WTC11 (cell line): ENCODE measurements at regions not wholly inside any gene's neighbourhood (a gene's known extent, or its start where the extent isn't known, plus 50 kb on each side); places are given as distances from the start of the nearest gene placed in this dataset.

Source experiments
- ATAC-seq: fragments of 200-7000 bp; cut with Tn5 transposase; 2 replicates; pipeline ENCODE4 v1.10.0; 2021; ENCODE audit warnings: mild to moderate bottlenecking, moderate library complexity
- CTCF ChIA-PET: fragments of 300-600 bp; sonication (Branson Sonifier 250); formaldehyde crosslinking; loops from one replicate; lab custom pipeline; 2021; ENCODE audit warnings: antibody characterized with exemption; lab: Charles Lee
- POLR2A ChIA-PET: fragments of 350-600 bp; sonication (Branson Sonifier 250); formaldehyde crosslinking; loops from one replicate; lab custom pipeline; 2021; ENCODE audit warnings: antibody characterized with exemption; lab: Charles Lee
- DNase-seq: peaks from one replicate; pipeline ENCODE4 v3.0.0; 2021; ENCODE audit warnings: low spot score
- H3K27ac Mint-ChIP-seq: 2 replicates; pipeline ENCODE4 v1.8.0; 2021; ENCODE audit warnings: mixed read lengths
- H3K27me3 Mint-ChIP-seq: 2 replicates; pipeline ENCODE4 v1.8.0; 2021; ENCODE audit warnings: low read depth, mild to moderate bottlenecking, moderate library complexity, mixed read lengths
- H3K36me3 Mint-ChIP-seq: 2 replicates; pipeline ENCODE4 v1.8.0; 2021; ENCODE audit warnings: mixed read lengths
- H3K4me1 Mint-ChIP-seq: 2 replicates; pipeline ENCODE4 v1.8.0; 2022; ENCODE audit warnings: mixed read lengths
- H3K4me3 Mint-ChIP-seq: 2 replicates; pipeline ENCODE4 v1.8.0; 2021; ENCODE audit warnings: mild to moderate bottlenecking, moderate library complexity, mixed read lengths
- H3K9me3 Mint-ChIP-seq: 2 replicates; pipeline ENCODE4 v1.8.0; 2021; ENCODE audit warnings: mixed read lengths
- AFF4 ChIP-seq: sonication (generic); formaldehyde crosslinking; IDR thresholded peaks from 2 replicates; pipeline ENCODE4 v1.8.1; 2023; ENCODE audit warnings: mild to moderate bottlenecking, missing genetic modification reagents, borderline replicate concordance
- CDX4 ChIP-seq: fragments of 250-450 bp; sonication (Bioruptor Pico); IDR thresholded peaks from 2 replicates; pipeline ENCODE4 v1.9.0; 2021; ENCODE audit warnings: moderate library complexity, mild to moderate bottlenecking, inconsistent platforms, borderline replicate concordance
- ELF4 ChIP-seq: sonication (generic); formaldehyde crosslinking; IDR thresholded peaks from 2 replicates; pipeline ENCODE4 v1.8.1; 2022; ENCODE audit warnings: low read depth, mild to moderate bottlenecking, moderate library complexity, missing genetic modification reagents
- ESRRA ChIP-seq: sonication (generic); formaldehyde crosslinking; IDR thresholded peaks from 2 replicates; pipeline ENCODE4 v1.8.1; 2022; ENCODE audit warnings: mild to moderate bottlenecking, missing genetic modification reagents, borderline replicate concordance
- FOXP4 ChIP-seq: sonication (generic); formaldehyde crosslinking; IDR thresholded peaks from 2 replicates; pipeline ENCODE4 v1.8.0; 2022; ENCODE audit warnings: mild to moderate bottlenecking, missing genetic modification reagents
- HMGA2 ChIP-seq: fragments of 250-450 bp; sonication (Bioruptor Pico); IDR thresholded peaks from 2 replicates; pipeline ENCODE4 v1.4.0; 2021; ENCODE audit warnings: mild to moderate bottlenecking, moderate library complexity
- HMGXB4 ChIP-seq: sonication (generic); formaldehyde crosslinking; IDR thresholded peaks from 2 replicates; pipeline ENCODE4 v1.8.1; 2023; ENCODE audit warnings: mild to moderate bottlenecking, moderate library complexity, missing genetic modification reagents
- JUN ChIP-seq: sonication (generic); formaldehyde crosslinking; IDR thresholded peaks from 2 replicates; pipeline ENCODE4 v1.8.0; 2023; ENCODE audit warnings: mild to moderate bottlenecking, missing genetic modification reagents
- MXD4 ChIP-seq: fragments of 250-450 bp; sonication (Bioruptor Pico); IDR thresholded peaks from 2 replicates; pipeline ENCODE4 v1.8.0; 2021; ENCODE audit warnings: mild to moderate bottlenecking, moderate library complexity, borderline replicate concordance
- NR1H2 ChIP-seq: sonication (generic); formaldehyde crosslinking; IDR thresholded peaks from 2 replicates; pipeline ENCODE4 v1.9.0; 2021; ENCODE audit warnings: mild to moderate bottlenecking, moderate library complexity, missing genetic modification reagents
- NR2C2 ChIP-seq: sonication (generic); formaldehyde crosslinking; IDR thresholded peaks from 2 replicates; pipeline ENCODE4 v1.8.0; 2022; ENCODE audit warnings: mild to moderate bottlenecking, missing genetic modification reagents
- PREB ChIP-seq: sonication (generic); formaldehyde crosslinking; IDR thresholded peaks from 2 replicates; pipeline ENCODE4 v1.8.1; 2022; ENCODE audit warnings: mild to moderate bottlenecking, missing genetic modification reagents, moderate library complexity, borderline replicate concordance
- TEAD4 ChIP-seq: sonication (generic); formaldehyde crosslinking; IDR thresholded peaks from 2 replicates; pipeline ENCODE4 v1.8.0; 2022; ENCODE audit warnings: mild to moderate bottlenecking, missing genetic modification reagents
- USF1 ChIP-seq: sonication (generic); formaldehyde crosslinking; IDR thresholded peaks from 2 replicates; pipeline ENCODE4 v1.8.0; 2022; ENCODE audit warnings: mild to moderate bottlenecking, missing genetic modification reagents
- USF2 ChIP-seq: sonication (generic); formaldehyde crosslinking; IDR thresholded peaks from 2 replicates; pipeline ENCODE4 v1.8.1; 2023; ENCODE audit warnings: mild to moderate bottlenecking, missing genetic modification reagents, moderate library complexity
- ZBTB43 ChIP-seq: sonication (generic); formaldehyde crosslinking; IDR thresholded peaks from 2 replicates; pipeline ENCODE4 v1.8.1; 2023; ENCODE audit warnings: mild to moderate bottlenecking, missing genetic modification reagents
- ZNF121 ChIP-seq: sonication (generic); formaldehyde crosslinking; IDR thresholded peaks from 2 replicates; pipeline ENCODE4 v1.8.0; 2023; ENCODE audit warnings: missing genetic modification reagents
- ZNF281 ChIP-seq: sonication (generic); formaldehyde crosslinking; IDR thresholded peaks from 2 replicates; pipeline ENCODE4 v1.8.0; 2023; ENCODE audit warnings: mild to moderate bottlenecking, missing genetic modification reagents
- ZSCAN18 ChIP-seq: fragments of 250-450 bp; sonication (Bioruptor Pico); IDR thresholded peaks from 2 replicates; pipeline ENCODE4 v2.1.2; 2022; ENCODE audit warnings: mild to moderate bottlenecking, moderate library complexity

GRCh38 chr12:131442337-131442918 is 268.5 kb upstream of the SFSWAP start:
- ChIA-PET CTCF (no interaction called here), POLR2A (no interaction called here)
- Mint-ChIP-seq H3K36me3 (no peaks in the 10 kb centered on the region), H3K4me1 (peaks cover 18% of the 10 kb centered on the region), H3K4me3 (no peak overlapping the region), H3K9me3 (no peaks in the 10 kb centered on the region), H3K27me3 (no peaks in the 10 kb centered on the region), H3K27ac (no peak overlapping the region)
- no peak for DNase-seq
- ATAC-seq = no peak
- TF ChIP-seq HMGA2 (CRISPR knock-in tag) (no peak), NR2C2 (CRISPR knock-in tag) (no peak), PREB (CRISPR knock-in tag) (no peak), JUN (no peak), CDX4 (CRISPR knock-in tag) (no peak), NR1H2 (CRISPR knock-in tag) (no peak), ESRRA (CRISPR knock-in tag) (no peak), ZSCAN18 (CRISPR knock-in tag) (no peak), ZNF121 (CRISPR knock-in tag) (no peak), USF1 (no peak), USF2 (no peak), MXD4 (CRISPR knock-in tag) (no peak), TEAD4 (CRISPR knock-in tag) (no peak), HMGXB4 (CRISPR knock-in tag) (no peak), FOXP4 (CRISPR knock-in tag) (no peak), ZNF281 (no peak), ZBTB43 (CRISPR knock-in tag) (no peak), AFF4 (CRISPR knock-in tag) (no peak), ELF4 (no peak)
